ENCODE measurements at regions not wholly inside any gene's neighbourhood (a gene's known extent, or its start where the extent isn't known, plus 50 kb on each side); places are given as distances from the start of the nearest gene placed in this dataset.
"Not testable (repeated sequence)": the region's sequence is repeated elsewhere in the genome, so short reads cannot be mapped to it uniquely, and the experiment has no call there.

GRCh38 chr11:72521664-72522063 is 87.3 kb upstream of the CLPB start:
- DNase-seq (ENCODE audit: low spot score): no peak
- Histone ChIP-seq H3K4me3 (ENCODE audit: low read length in 2 of 2) (no peak overlapping the region), H2BK15ac (ENCODE audit: low read length) (no peak overlapping the region)

GRCh38 chr11:72520815-72521214 is 86.5 kb upstream of the CLPB start:
- H3K27me3 ChIP-seq (ENCODE audit: control insufficient read depth in 3 of 3, insufficient read depth in 3 of 3, low read depth in 1 of 3, low read length in 3 of 3): peaks cover 0 to 13% (median 0%) of the 10 kb centered on the region in 3 experiments
- H3K4ac ChIP-seq (ENCODE audit: low read length): no peak overlapping the region
- H2BK5ac ChIP-seq (ENCODE audit: low read length): no peak overlapping the region
- no CpG with 5 or more reads among the region's 5 CpGs for WGBS, 2 donors (ENCODE audit: extremely low coverage in 2 of 2, insufficient read length in 2 of 2, insufficient replicate concordance in 1 of 2)
- no peak overlapping the region for H2AK5ac ChIP-seq (ENCODE audit: low read depth, low read length)
- no peak for DNase-seq (ENCODE audit: low spot score)
- no peak overlapping the region for H2BK15ac ChIP-seq (ENCODE audit: low read length)
- H2BK120ac ChIP-seq (ENCODE audit: low read depth, low read length): no peak overlapping the region
- H3K4me3 ChIP-seq (ENCODE audit: low read length in 2 of 2): no peak overlapping the region
- no peaks in the 10 kb centered on the region for H3K79me1 ChIP-seq (ENCODE audit: low read depth, low read length)
- no peak overlapping the region for H2AFZ ChIP-seq (ENCODE audit: low read length)
- H3K14ac ChIP-seq (ENCODE audit: low read length): no peak overlapping the region
- no peak overlapping the region for H4K8ac ChIP-seq (ENCODE audit: low read depth, low read length)
- no peak overlapping the region for H3K27ac ChIP-seq (replicated peaks; ENCODE audit: low read length)
- H3K4me1 ChIP-seq (ENCODE audit: control insufficient read depth in 2 of 2, insufficient read depth in 1 of 2, low read depth in 1 of 2, low read length in 2 of 2): no peaks in the 10 kb centered on the region
- no peak overlapping the region for H3K18ac ChIP-seq (ENCODE audit: low read length)
- H3K9me3 ChIP-seq (replicated peaks in 1 of 2; ENCODE audit: control insufficient read depth in 2 of 2, insufficient read depth in 1 of 2, low read depth in 1 of 2, low read length in 2 of 2): no peaks in the 10 kb centered on the region
- H2BK12ac ChIP-seq (ENCODE audit: low read length): no peak overlapping the region
- H4K91ac ChIP-seq (ENCODE audit: low read depth, low read length, poor library complexity): no peak overlapping the region
- H3K4me2 ChIP-seq (ENCODE audit: insufficient read depth, low read length, poor library complexity, severe bottlenecking): no peak overlapping the region
- no peak overlapping the region for H3K23ac ChIP-seq (ENCODE audit: low read depth, low read length, poor library complexity)
- no peak overlapping the region for H3K9ac ChIP-seq (ENCODE audit: low read depth, low read length, poor library complexity)
- H3K36me3 ChIP-seq (replicated peaks in 1 of 2; ENCODE audit: control insufficient read depth in 2 of 2, insufficient read depth in 2 of 2, low read length in 2 of 2): no peaks in the 10 kb centered on the region

More at GRCh38 chr11:72521664-72522063, 87.3 kb upstream of the CLPB start:
- Histone ChIP-seq H3K18ac (ENCODE audit: low read length) (no peak overlapping the region), H3K4me2 (ENCODE audit: insufficient read depth, low read length, poor library complexity, severe bottlenecking) (no peak overlapping the region), H4K91ac (ENCODE audit: low read depth, low read length, poor library complexity) (no peak overlapping the region), H3K36me3 (replicated peaks in 1 of 2; ENCODE audit: control insufficient read depth in 2 of 2, insufficient read depth in 2 of 2, low read length in 2 of 2) (no peaks in the 10 kb centered on the region), H4K8ac (ENCODE audit: low read depth, low read length) (no peak overlapping the region), H3K14ac (ENCODE audit: low read length) (no peak overlapping the region), H2AK5ac (ENCODE audit: low read depth, low read length) (no peak overlapping the region), H3K27ac (replicated peaks; ENCODE audit: low read length) (no peak overlapping the region), H3K4ac (ENCODE audit: low read length) (no peak overlapping the region), H3K23ac (ENCODE audit: low read depth, low read length, poor library complexity) (no peak overlapping the region), H3K4me1 (ENCODE audit: control insufficient read depth in 2 of 2, insufficient read depth in 1 of 2, low read depth in 1 of 2, low read length in 2 of 2) (no peaks in the 10 kb centered on the region), H3K9ac (ENCODE audit: low read depth, low read length, poor library complexity) (no peak overlapping the region), H2BK120ac (ENCODE audit: low read depth, low read length) (no peak overlapping the region), H2BK5ac (ENCODE audit: low read length) (no peak overlapping the region), H2BK12ac (ENCODE audit: low read length) (no peak overlapping the region), H3K27me3 (ENCODE audit: control insufficient read depth in 3 of 3, insufficient read depth in 3 of 3, low read depth in 1 of 3, low read length in 3 of 3) (peaks cover 0 to 13% (median 0%) of the 10 kb centered on the region in 3 experiments), H2AFZ (ENCODE audit: low read length) (no peak overlapping the region), H3K9me3 (replicated peaks in 1 of 2; ENCODE audit: control insufficient read depth in 2 of 2, insufficient read depth in 1 of 2, low read depth in 1 of 2, low read length in 2 of 2) (no peaks in the 10 kb centered on the region), H3K79me1 (ENCODE audit: low read depth, low read length) (no peaks in the 10 kb centered on the region)
- no CpG with 5 or more reads among the region's 1 CpG for WGBS, 2 donors (ENCODE audit: extremely low coverage in 2 of 2, insufficient read length in 2 of 2, insufficient replicate concordance in 1 of 2)

GRCh38 chr11:72519882-72520281 is 85.6 kb upstream of the CLPB start:
- H3K4me3 ChIP-seq (ENCODE audit: low read length in 2 of 2): not testable (repeated sequence)
- no CpG with 5 or more reads among the region's 2 CpGs for WGBS, 2 donors (ENCODE audit: extremely low coverage in 2 of 2, insufficient read length in 2 of 2, insufficient replicate concordance in 1 of 2)

GRCh38 chr11:72519220-72519881 is 85.0 kb upstream of the CLPB start:
- no peak overlapping the region for H4K91ac ChIP-seq (ENCODE audit: low read depth, low read length, poor library complexity)
- H3K79me1 ChIP-seq (ENCODE audit: low read depth, low read length): no peaks in the 10 kb centered on the region
- no CpG with 5 or more reads among the region's 8 CpGs for WGBS, 2 donors (ENCODE audit: extremely low coverage in 2 of 2, insufficient read length in 2 of 2, insufficient replicate concordance in 1 of 2)
- H3K27me3 ChIP-seq (ENCODE audit: control insufficient read depth in 3 of 3, insufficient read depth in 3 of 3, low read depth in 1 of 3, low read length in 3 of 3): peaks cover 0 to 8% (median 0%) of the 10 kb centered on the region in 3 experiments
- H2BK15ac ChIP-seq (ENCODE audit: low read length): no peak overlapping the region
- no peak overlapping the region for H3K27ac ChIP-seq (replicated peaks; ENCODE audit: low read length)
- H3K14ac ChIP-seq (ENCODE audit: low read length): no peak overlapping the region
- H3K23ac ChIP-seq (ENCODE audit: low read depth, low read length, poor library complexity): no peak overlapping the region
- H3K4me2 ChIP-seq (ENCODE audit: insufficient read depth, low read length, poor library complexity, severe bottlenecking): no peak overlapping the region
- no peak overlapping the region for H4K8ac ChIP-seq (ENCODE audit: low read depth, low read length)
- H2BK12ac ChIP-seq (ENCODE audit: low read length): no peak overlapping the region
- no peaks in the 10 kb centered on the region for H3K36me3 ChIP-seq (replicated peaks in 1 of 2; ENCODE audit: control insufficient read depth in 2 of 2, insufficient read depth in 2 of 2, low read length in 2 of 2)
- no peak overlapping the region for H2BK120ac ChIP-seq (ENCODE audit: low read depth, low read length)
- no peak overlapping the region for H3K18ac ChIP-seq (ENCODE audit: low read length)
- no peaks in the 10 kb centered on the region for H3K9me3 ChIP-seq (replicated peaks in 1 of 2; ENCODE audit: control insufficient read depth in 2 of 2, insufficient read depth in 1 of 2, low read depth in 1 of 2, low read length in 2 of 2)
- no peak overlapping the region for H2AK5ac ChIP-seq (ENCODE audit: low read depth, low read length)
- H3K4me3 ChIP-seq (ENCODE audit: low read length in 2 of 2): no peak overlapping the region
- H3K4ac ChIP-seq (ENCODE audit: low read length): no peak overlapping the region
- H3K9ac ChIP-seq (ENCODE audit: low read depth, low read length, poor library complexity): no peak overlapping the region
- no peak overlapping the region for H2AFZ ChIP-seq (ENCODE audit: low read length)
- no peak for DNase-seq (ENCODE audit: low spot score)
- no peaks in the 10 kb centered on the region for H3K4me1 ChIP-seq (ENCODE audit: control insufficient read depth in 2 of 2, insufficient read depth in 1 of 2, low read depth in 1 of 2, low read length in 2 of 2)
- no peak overlapping the region for H2BK5ac ChIP-seq (ENCODE audit: low read length)

More at GRCh38 chr11:72519882-72520281, 85.6 kb upstream of the CLPB start:
- peaks cover 0 to 13% (median 0%) of the 10 kb centered on the region in 3 experiments for H3K27me3 ChIP-seq (ENCODE audit: control insufficient read depth in 3 of 3, insufficient read depth in 3 of 3, low read depth in 1 of 3, low read length in 3 of 3)
- not testable (repeated sequence) for H2AFZ ChIP-seq (ENCODE audit: low read length); H3K18ac ChIP-seq (ENCODE audit: low read length); H3K9me3 ChIP-seq (replicated peaks in 1 of 2; ENCODE audit: control insufficient read depth in 2 of 2, insufficient read depth in 1 of 2, low read depth in 1 of 2, low read length in 2 of 2); DNase-seq (ENCODE audit: low spot score); H3K14ac ChIP-seq (ENCODE audit: low read length); H2AK5ac ChIP-seq (ENCODE audit: low read depth, low read length); H3K4me2 ChIP-seq (ENCODE audit: insufficient read depth, low read length, poor library complexity, severe bottlenecking); H3K9ac ChIP-seq (ENCODE audit: low read depth, low read length, poor library complexity); H2BK120ac ChIP-seq (ENCODE audit: low read depth, low read length); H3K36me3 ChIP-seq (replicated peaks in 1 of 2; ENCODE audit: control insufficient read depth in 2 of 2, insufficient read depth in 2 of 2, low read length in 2 of 2); H4K8ac ChIP-seq (ENCODE audit: low read depth, low read length); H3K27ac ChIP-seq (replicated peaks; ENCODE audit: low read length); H3K4ac ChIP-seq (ENCODE audit: low read length); H2BK15ac ChIP-seq (ENCODE audit: low read length); H2BK12ac ChIP-seq (ENCODE audit: low read length); H4K91ac ChIP-seq (ENCODE audit: low read depth, low read length, poor library complexity); H3K23ac ChIP-seq (ENCODE audit: low read depth, low read length, poor library complexity); H2BK5ac ChIP-seq (ENCODE audit: low read length); H3K4me1 ChIP-seq (ENCODE audit: control insufficient read depth in 2 of 2, insufficient read depth in 1 of 2, low read depth in 1 of 2, low read length in 2 of 2); H3K79me1 ChIP-seq (ENCODE audit: low read depth, low read length)
